ENCODE measurements at regions not wholly inside any gene's neighbourhood (a gene's known extent, or its start where the extent isn't known, plus 50 kb on each side); places are given as distances from the start of the nearest gene placed in this dataset.

- Mint-ChIP-seq H3K36me3 (ENCODE audit: low read depth) (no peaks in the 10 kb centered on the region), H3K27me3 (peaks cover 10% of the 10 kb centered on the region), H3K27ac (no peak overlapping the region), H3K4me1 (no peaks in the 10 kb centered on the region), H3K4me3 (no peak overlapping the region), H3K9me3 (peaks cover 2% of the 10 kb centered on the region)
- no peak for TF ChIP-seq CTCF (IDR thresholded peaks at IDR 0.05)
- POLR2A ChIA-PET, result no interaction called here
- CTCF ChIA-PET, result no interaction called here
- intact Hi-C loops (cut with micrococcal nuclease), result no loop called here
- no peak for DNase-seq
- no peak for ATAC-seq (ENCODE audit: low read depth)
Measured at GRCh38 chr18:51290860-51291259, 93.4 kb upstream of the MEX3C start.

- TF ChIP-seq CTCF (IDR thresholded peaks at IDR 0.05), result no peak
- Mint-ChIP-seq H3K36me3 (ENCODE audit: low read depth) (no peaks in the 10 kb centered on the region), H3K4me3 (no peak overlapping the region), H3K4me1 (no peaks in the 10 kb centered on the region), H3K27me3 (peaks cover 3% of the 10 kb centered on the region), H3K27ac (no peak overlapping the region), H3K9me3 (no peaks in the 10 kb centered on the region)
- DNase-seq, result no peak
- CTCF ChIA-PET, result no interaction called here
- no peak for ATAC-seq (ENCODE audit: low read depth)
- intact Hi-C loops (cut with micrococcal nuclease), result no loop called here
- POLR2A ChIA-PET, result no interaction called here
Measured at GRCh38 chr18:51300912-51301311, 103.4 kb upstream of the MEX3C start.

- Mint-ChIP-seq H3K9me3 (peaks cover 2% of the 10 kb centered on the region), H3K27ac (no peak overlapping the region), H3K4me1 (no peaks in the 10 kb centered on the region), H3K27me3 (peaks cover 6% of the 10 kb centered on the region), H3K4me3 (no peak overlapping the region), H3K36me3 (ENCODE audit: low read depth) (no peaks in the 10 kb centered on the region)
- intact Hi-C loops (cut with micrococcal nuclease), result no loop called here
- DNase-seq (no peak), ATAC-seq (ENCODE audit: low read depth) (no peak)
- ChIA-PET POLR2A (no interaction called here), CTCF (no interaction called here)
- TF ChIP-seq CTCF (IDR thresholded peaks at IDR 0.05), result no peak
Measured at GRCh38 chr18:51301376-51301775, 103.9 kb upstream of the MEX3C start.

- Mint-ChIP-seq H3K4me1 (no peaks in the 10 kb centered on the region), H3K36me3 (ENCODE audit: low read depth) (no peaks in the 10 kb centered on the region), H3K27ac (no peak overlapping the region), H3K9me3 (peaks cover 4% of the 10 kb centered on the region), H3K27me3 (peaks cover 3% of the 10 kb centered on the region), H3K4me3 (no peak overlapping the region)
- ATAC-seq (ENCODE audit: low read depth), result no peak
- ChIA-PET POLR2A (no interaction called here), CTCF (no interaction called here)
- TF ChIP-seq CTCF (IDR thresholded peaks at IDR 0.05), result no peak
- intact Hi-C loops (cut with micrococcal nuclease), result no loop called here
- no peak for DNase-seq
Measured at GRCh38 chr18:51316677-51317076, 119.2 kb upstream of the MEX3C start.

GRCh38 chr18:51321696-51322095 lies 124.2 kb upstream of the MEX3C start:
- POLR2A ChIA-PET, result no interaction called here
- H3K4me1 Mint-ChIP-seq, result no peaks in the 10 kb centered on the region

More at GRCh38 chr18:51321696-51322095, 124.2 kb upstream of the MEX3C start:
- intact Hi-C loops (cut with micrococcal nuclease), result no loop called here
- Mint-ChIP-seq H3K9me3 (no peaks in the 10 kb centered on the region), H3K27me3 (peaks cover 3% of the 10 kb centered on the region), H3K4me3 (no peak overlapping the region), H3K27ac (no peak overlapping the region), H3K36me3 (ENCODE audit: low read depth) (no peaks in the 10 kb centered on the region)
- TF ChIP-seq CTCF (IDR thresholded peaks at IDR 0.05), result no peak
- DNase-seq (no peak), ATAC-seq (ENCODE audit: low read depth) (no peak)
- CTCF ChIA-PET, result no interaction called here

All from activated B cell treated with CpG ODN at 0.5 μM for 24 hours (primary cell).